Immature natural killer cell (primary cell): ENCODE measurements at regions not wholly inside any gene's neighbourhood (a gene's known extent, or its start where the extent isn't known, plus 50 kb on each side); places are given as distances from the start of the nearest gene placed in this dataset.
"Not testable (repeated sequence)": the region's sequence is repeated elsewhere in the genome, so short reads cannot be mapped to it uniquely, and the experiment has no call there.

ENCODE experiments used
- DNase-seq, 3 donors: peaks; one replicate each; pipeline ENCODE4 v3.0.0; 2022; ENCODE audit warnings: mixed read lengths in 1 of 3
- H3K27ac Mint-ChIP-seq, 6 donors: one replicate each; pipeline ENCODE4 v1.8.0; 2020; ENCODE audit warnings: mixed read lengths in 6 of 6, mild to moderate bottlenecking in 5 of 6, inconsistent platforms in 4 of 6, moderate library complexity in 3 of 6
- H3K27me3 Mint-ChIP-seq, 3 donors: one replicate each; pipeline ENCODE4 v1.8.0; 2020 to 2021; ENCODE audit warnings: low read depth in 3 of 3, mild to moderate bottlenecking in 3 of 3, mixed read lengths in 3 of 3, moderate library complexity in 3 of 3, inconsistent platforms in 1 of 3
- H3K36me3 Mint-ChIP-seq, 3 donors: one replicate each; pipeline ENCODE4 v1.8.0; 2020; ENCODE audit warnings: mixed read lengths in 3 of 3, inconsistent platforms in 2 of 3, mild to moderate bottlenecking in 2 of 3
- H3K4me1 Mint-ChIP-seq, 2 donors: one replicate each; pipeline ENCODE4 v1.8.0; 2020; ENCODE audit warnings: inconsistent platforms in 2 of 2, mild to moderate bottlenecking in 2 of 2, mixed read lengths in 2 of 2, moderate library complexity in 1 of 2
- H3K4me3 Mint-ChIP-seq, 5 donors: one replicate each; pipeline ENCODE4 v1.8.0; 2020; ENCODE audit warnings: mild to moderate bottlenecking in 5 of 5, mixed read lengths in 5 of 5, inconsistent platforms in 3 of 5, moderate library complexity in 3 of 5
- H3K9me3 Mint-ChIP-seq, 6 donors: one replicate each; pipeline ENCODE4 v1.8.0; 2020; ENCODE audit warnings: mild to moderate bottlenecking in 6 of 6, mixed read lengths in 6 of 6, inconsistent platforms in 4 of 6, moderate library complexity in 3 of 6

DNA sequence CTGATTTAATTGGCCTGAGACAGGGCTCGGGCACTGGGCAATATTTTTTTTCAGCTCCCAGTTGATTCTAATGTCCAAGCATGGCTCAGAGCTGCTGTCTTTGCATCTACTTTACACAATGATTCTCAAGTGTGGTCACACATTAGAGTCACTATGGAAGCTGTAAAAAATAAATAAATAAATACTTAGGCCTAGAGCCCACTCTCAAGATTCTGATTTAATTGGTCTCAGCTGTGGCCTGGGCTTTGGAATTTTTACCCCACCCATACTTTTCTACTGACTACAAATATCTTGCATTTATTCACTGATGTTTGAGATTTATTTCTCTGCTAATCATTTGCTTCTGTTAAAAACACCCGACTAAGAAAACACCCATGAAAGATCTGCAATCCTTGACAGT, 145.7 kb upstream of the SRD5A2 start:
- Mint-ChIP-seq H3K9me3 (peaks cover 0 to 6% (median 3%) of the 10 kb centered on the region in 6 donors), H3K27me3 (peaks cover 2 to 13% (median 4%) of the 10 kb centered on the region in 3 donors), H3K4me3 (no peak overlapping the region)

DNA sequence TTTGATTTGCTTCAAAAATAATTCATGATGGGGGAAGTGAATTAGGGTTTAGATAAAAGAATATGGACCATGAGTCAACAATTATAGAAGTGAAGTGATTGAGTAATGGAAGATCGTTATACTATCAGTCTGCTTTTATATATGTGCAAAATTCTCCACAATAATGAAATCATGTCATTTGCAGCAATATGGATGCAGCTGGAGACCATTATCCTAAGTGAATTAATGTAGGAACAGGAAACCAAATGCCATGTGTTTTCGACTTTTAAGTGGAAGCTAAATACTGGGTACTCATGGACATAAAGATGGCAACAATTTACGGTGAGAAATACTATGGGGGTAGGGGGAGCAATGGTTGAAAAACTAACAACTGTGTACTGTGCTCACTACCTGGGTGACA, 144.7 kb upstream of the SRD5A2 start:
- peaks cover 2 to 13% (median 4%) of the 10 kb centered on the region in 3 donors for H3K27me3 Mint-ChIP-seq
- no peak overlapping the region for H3K27ac Mint-ChIP-seq
- no peaks in the 10 kb centered on the region for H3K4me1 Mint-ChIP-seq
- DNase-seq: no peak
- no peaks in the 10 kb centered on the region for H3K36me3 Mint-ChIP-seq
- no peak overlapping the region for H3K4me3 Mint-ChIP-seq
- peaks cover 0 to 5% (median 2%) of the 10 kb centered on the region in 6 donors for H3K9me3 Mint-ChIP-seq

More for the DNA sequence above, 145.7 kb upstream of the SRD5A2 start:
- no peak for DNase-seq
- H3K4me1 Mint-ChIP-seq: no peaks in the 10 kb centered on the region
- H3K27ac Mint-ChIP-seq: no peak overlapping the region
- H3K36me3 Mint-ChIP-seq: no peaks in the 10 kb centered on the region

DNA sequence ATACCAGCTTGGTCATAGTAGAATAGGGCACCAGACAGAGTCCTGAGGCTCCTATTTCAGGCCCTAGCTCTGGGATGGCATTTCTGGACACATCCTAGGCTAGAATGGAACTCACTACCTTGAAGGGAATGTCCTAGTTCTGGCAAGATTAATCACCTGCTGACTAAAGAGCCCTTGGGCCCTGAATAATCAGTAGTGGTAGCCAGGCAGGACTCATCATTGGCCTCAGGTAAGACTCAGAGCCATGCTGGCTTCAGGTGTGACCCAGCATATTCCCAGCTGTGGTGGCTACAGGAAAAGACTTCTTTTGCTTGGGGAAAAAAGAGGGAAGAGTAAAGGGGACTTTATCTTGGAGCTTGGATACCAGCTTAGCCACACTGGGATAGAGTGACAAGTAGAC, 131.0 kb upstream of the SRD5A2 start:
- Mint-ChIP-seq H3K9me3 (peaks cover 0 to 16% (median 3%) of the 10 kb centered on the region in 6 donors), H3K36me3 (no peaks in the 10 kb centered on the region), H3K27me3 (peaks cover 0 to 11% (median 8%) of the 10 kb centered on the region in 3 donors), H3K4me3 (no peak overlapping the region), H3K27ac (no peak overlapping the region), H3K4me1 (no peaks in the 10 kb centered on the region)
- no peak for DNase-seq

- Mint-ChIP-seq H3K36me3 (no peaks in the 10 kb centered on the region), H3K9me3 (peaks cover 0 to 16% (median 3%) of the 10 kb centered on the region in 6 donors)
- no peak for DNase-seq
Measured at GRCh38 chr2:31710121-31710520, 129.4 kb upstream of the SRD5A2 start.

GRCh38 chr2:31707992-31708391, 127.3 kb upstream of the SRD5A2 start:
- Mint-ChIP-seq H3K4me1 (no peaks in the 10 kb centered on the region), H3K36me3 (no peaks in the 10 kb centered on the region), H3K27ac (no peak overlapping the region), H3K9me3 (peaks cover 0 to 5% (median 3%) of the 10 kb centered on the region in 6 donors), H3K4me3 (no peak overlapping the region), H3K27me3 (peaks cover 4 to 8% (median 8%) of the 10 kb centered on the region in 3 donors)
- no peak for DNase-seq

More at GRCh38 chr2:31710121-31710520, 129.4 kb upstream of the SRD5A2 start:
- Mint-ChIP-seq H3K4me3 (no peak overlapping the region), H3K4me1 (no peaks in the 10 kb centered on the region), H3K27me3 (peaks cover 4 to 11% (median 11%) of the 10 kb centered on the region in 3 donors), H3K27ac (no peak overlapping the region)

DNA sequence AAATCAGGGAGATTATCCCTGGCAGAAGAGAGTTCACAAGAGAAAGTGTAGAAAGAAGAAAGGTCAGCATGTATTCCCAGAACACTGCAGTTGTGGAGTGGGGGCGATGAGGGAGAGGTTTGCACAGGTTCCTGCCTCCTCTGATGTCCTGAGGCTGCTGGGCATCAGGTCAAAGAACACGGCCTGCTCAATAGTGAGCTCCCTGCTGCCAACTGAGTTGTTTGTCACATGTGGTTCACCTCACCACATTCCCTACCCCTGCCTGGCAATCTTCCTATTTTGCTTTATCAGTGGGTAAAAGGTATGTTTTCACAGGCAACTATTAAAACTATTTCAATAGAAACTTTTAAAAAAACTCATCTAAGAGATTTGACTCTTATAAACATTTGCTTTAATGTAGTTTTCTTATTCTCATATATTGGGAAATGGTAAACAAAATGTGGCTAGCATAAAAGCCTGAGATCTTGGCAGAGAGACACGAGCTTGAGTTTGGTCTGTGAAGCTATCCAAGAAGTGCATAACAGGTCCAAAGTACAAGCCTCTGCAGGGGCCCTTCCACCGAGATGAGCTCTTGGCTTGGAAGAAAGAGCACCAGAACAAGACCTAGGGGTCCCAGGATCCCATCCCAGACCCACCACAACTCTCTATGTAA, 123.9 kb upstream of the SRD5A2 start:
- H3K4me1 Mint-ChIP-seq: no peaks in the 10 kb centered on the region
- H3K27ac Mint-ChIP-seq: no peak overlapping the region

DNA sequence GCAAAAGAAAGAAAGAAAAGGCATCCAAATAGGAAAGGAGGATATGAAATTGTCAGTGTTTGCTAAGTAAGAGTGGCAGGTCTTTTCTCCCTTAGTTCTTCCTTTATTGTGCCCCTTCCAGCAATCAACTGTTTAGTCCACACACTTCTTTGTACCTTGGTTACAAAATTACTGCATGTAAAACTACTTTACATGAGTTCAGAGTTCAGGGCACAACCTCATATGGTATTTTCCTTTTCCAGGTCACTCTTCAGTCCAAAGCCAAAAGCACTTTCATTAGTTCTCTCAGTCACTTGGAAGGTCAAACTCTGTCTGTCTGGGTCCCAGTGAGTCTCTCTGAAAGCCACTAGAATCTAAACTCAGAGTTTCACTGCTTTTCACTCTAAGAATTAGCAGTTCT, 122.5 kb upstream of the SRD5A2 start:
- Mint-ChIP-seq H3K27me3 (peaks cover 3 to 5% (median 4%) of the 10 kb centered on the region in 3 donors), H3K27ac (no peak overlapping the region), H3K36me3 (peaks cover 0 to 6% (median 5%) of the 10 kb centered on the region in 3 donors)

More for the DNA sequence above, 123.9 kb upstream of the SRD5A2 start:
- Mint-ChIP-seq H3K4me3 (no peak overlapping the region), H3K36me3 (no peaks in the 10 kb centered on the region), H3K9me3 (peaks cover 0 to 19% (median 7%) of the 10 kb centered on the region in 6 donors), H3K27me3 (peaks cover 4 to 5% (median 5%) of the 10 kb centered on the region in 3 donors)
- DNase-seq: no peak

DNA sequence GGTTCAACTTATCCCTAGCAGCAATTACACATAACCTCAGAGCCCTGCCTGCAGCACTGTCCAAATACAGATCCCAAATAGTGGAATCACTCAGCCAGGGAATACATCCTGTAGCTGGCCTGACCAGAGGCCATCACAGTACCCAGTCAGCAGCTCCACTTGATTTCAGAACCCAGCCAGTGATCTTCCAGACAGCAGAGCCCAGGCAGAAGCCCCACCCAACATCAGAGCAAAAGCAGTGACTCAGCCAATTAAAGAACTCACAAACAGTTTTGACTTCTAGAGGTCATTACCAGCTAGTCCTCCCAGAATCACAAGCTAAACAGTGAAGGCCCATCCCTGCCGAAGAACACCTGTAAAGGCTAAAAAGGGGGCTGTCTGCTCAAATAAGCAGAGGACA, 118.0 kb upstream of the SRD5A2 start:
- Mint-ChIP-seq H3K36me3 (peaks cover 0 to 15% (median 11%) of the 10 kb centered on the region in 3 donors), H3K9me3 (peaks cover 30 to 72% (median 38%) of the 10 kb centered on the region in 6 donors), H3K4me1 (no peaks in the 10 kb centered on the region), H3K27ac (no peak overlapping the region), H3K4me3 (no peak overlapping the region), H3K27me3 (peaks cover 2 to 5% (median 2%) of the 10 kb centered on the region in 3 donors)
- no peak for DNase-seq

More for the DNA sequence above, 122.5 kb upstream of the SRD5A2 start:
- Mint-ChIP-seq H3K4me1 (no peaks in the 10 kb centered on the region), H3K4me3 (no peak overlapping the region), H3K9me3 (peaks cover 12 to 34% (median 18%) of the 10 kb centered on the region in 6 donors)
- DNase-seq: no peak

GRCh38 chr2:31696068-31696467, 115.3 kb upstream of the SRD5A2 start:
- H3K27ac Mint-ChIP-seq: no peak overlapping the region
- H3K36me3 Mint-ChIP-seq: peaks cover 6 to 19% (median 15%) of the 10 kb centered on the region in 3 donors
- no peak overlapping the region for H3K4me3 Mint-ChIP-seq
- H3K4me1 Mint-ChIP-seq: no peaks in the 10 kb centered on the region
- peaks cover 2 to 5% (median 2%) of the 10 kb centered on the region in 3 donors for H3K27me3 Mint-ChIP-seq
- H3K9me3 Mint-ChIP-seq: peaks cover 33 to 85% (median 50%) of the 10 kb centered on the region in 6 donors
- no peak for DNase-seq

- no peak for DNase-seq
- peaks cover 32 to 75% (median 47%) of the 10 kb centered on the region in 6 donors for H3K9me3 Mint-ChIP-seq
- H3K27ac Mint-ChIP-seq: no peak overlapping the region
- no peak overlapping the region for H3K4me3 Mint-ChIP-seq
- peaks cover 6 to 17% (median 13%) of the 10 kb centered on the region in 3 donors for H3K36me3 Mint-ChIP-seq
- H3K27me3 Mint-ChIP-seq: peaks cover 2 to 5% (median 2%) of the 10 kb centered on the region in 3 donors
- H3K4me1 Mint-ChIP-seq: no peaks in the 10 kb centered on the region
Measured at GRCh38 chr2:31694444-31694843, 113.7 kb upstream of the SRD5A2 start.

- Mint-ChIP-seq H3K9me3 (peaks cover 26 to 70% (median 44%) of the 10 kb centered on the region in 6 donors), H3K4me3 (no peak overlapping the region), H3K36me3 (peaks cover 6 to 12% (median 10%) of the 10 kb centered on the region in 3 donors)
Measured at GRCh38 chr2:31693882-31694281, 113.1 kb upstream of the SRD5A2 start.

GRCh38 chr2:31688282-31688681, 107.5 kb upstream of the SRD5A2 start:
- H3K4me3 Mint-ChIP-seq: no peak overlapping the region
- peaks cover 3 to 4% (median 4%) of the 10 kb centered on the region in 3 donors for H3K36me3 Mint-ChIP-seq
- DNase-seq: no peak
- H3K9me3 Mint-ChIP-seq: peaks cover 14 to 31% (median 18%) of the 10 kb centered on the region in 6 donors
- H3K4me1 Mint-ChIP-seq: no peaks in the 10 kb centered on the region
- peaks cover 0 to 4% (median 0%) of the 10 kb centered on the region in 3 donors for H3K27me3 Mint-ChIP-seq
- H3K27ac Mint-ChIP-seq: no peak overlapping the region

More at GRCh38 chr2:31693882-31694281, 113.1 kb upstream of the SRD5A2 start:
- DNase-seq: no peak
- Mint-ChIP-seq H3K27me3 (peaks cover 2 to 5% (median 2%) of the 10 kb centered on the region in 3 donors), H3K4me1 (no peaks in the 10 kb centered on the region), H3K27ac (no peak overlapping the region)

DNA sequence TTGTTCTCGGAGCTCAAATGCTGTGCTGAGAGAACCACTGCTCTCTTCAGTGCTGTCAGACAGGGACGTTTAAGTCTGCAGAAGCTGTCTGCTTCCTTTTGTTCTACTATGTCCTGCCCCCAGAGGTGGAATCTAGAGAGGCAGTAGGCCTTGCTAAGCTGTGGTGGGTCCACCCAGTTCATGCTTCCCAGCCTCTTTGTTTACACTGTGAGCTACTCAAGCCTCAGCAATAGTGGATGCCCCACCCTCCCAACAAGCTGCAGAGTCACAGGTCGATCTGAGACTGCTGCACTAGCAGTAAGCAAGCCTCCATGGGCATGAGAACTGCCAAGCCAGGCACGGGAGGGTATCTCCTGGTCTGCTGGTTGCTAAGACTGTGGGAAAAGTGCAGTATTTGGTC, 102.8 kb upstream of the SRD5A2 start:
- H3K36me3 Mint-ChIP-seq, DNase-seq, H3K27ac Mint-ChIP-seq, H3K4me1 Mint-ChIP-seq, H3K4me3 Mint-ChIP-seq, H3K27me3 Mint-ChIP-seq: not testable (repeated sequence)
- peaks cover 7 to 28% (median 10%) of the 10 kb centered on the region in 6 donors for H3K9me3 Mint-ChIP-seq

GRCh38 chr2:31675485-31675901, 94.8 kb upstream of the SRD5A2 start:
- Mint-ChIP-seq H3K4me1 (no peaks in the 10 kb centered on the region), H3K9me3 (peaks cover 17 to 42% (median 26%) of the 10 kb centered on the region in 6 donors), H3K36me3 (peaks cover 0 to 3% (median 0%) of the 10 kb centered on the region in 3 donors), H3K4me3 (no peak overlapping the region), H3K27me3 (peaks cover 2 to 3% (median 2%) of the 10 kb centered on the region in 3 donors), H3K27ac (no peak overlapping the region)
- no peak for DNase-seq
